ENCODE measurements at regions not wholly inside any gene's neighbourhood (a gene's known extent, or its start where the extent isn't known, plus 50 kb on each side); places are given as distances from the start of the nearest gene placed in this dataset.

DNA sequence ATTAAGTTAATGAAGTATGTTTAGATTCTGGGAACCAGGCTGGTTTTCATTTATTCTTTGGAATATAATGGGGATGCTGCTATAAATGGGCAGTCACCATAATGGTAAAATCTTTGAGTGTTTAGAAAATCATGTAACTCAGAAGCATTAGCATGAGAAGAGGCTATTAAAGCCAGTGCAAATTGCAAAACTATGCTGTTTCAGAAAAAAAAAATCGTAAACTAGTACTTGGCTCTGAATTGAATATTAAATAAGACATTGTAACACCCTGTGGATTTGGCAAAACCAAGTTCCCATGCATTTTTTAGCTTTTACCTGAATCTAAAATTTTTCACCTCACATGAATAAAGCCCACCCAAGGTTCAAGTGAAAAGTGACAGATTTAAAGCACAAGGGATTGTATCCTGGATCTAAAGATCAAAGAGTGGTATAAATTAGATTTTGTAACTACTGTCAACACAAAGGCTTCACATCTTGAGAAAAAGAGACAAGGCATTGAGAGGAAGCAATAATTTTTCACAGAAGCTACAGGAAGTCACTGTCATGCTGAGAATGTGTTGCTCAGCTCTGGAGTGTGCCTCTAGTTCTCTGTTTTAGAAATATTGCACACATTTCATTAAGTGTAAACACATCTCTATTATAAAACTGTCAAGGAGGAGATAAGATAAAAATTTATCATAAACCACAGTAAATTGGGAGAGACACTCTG lies 142.2 kb downstream of the ABCA8 start:
- no peak for DNase-seq

DNA sequence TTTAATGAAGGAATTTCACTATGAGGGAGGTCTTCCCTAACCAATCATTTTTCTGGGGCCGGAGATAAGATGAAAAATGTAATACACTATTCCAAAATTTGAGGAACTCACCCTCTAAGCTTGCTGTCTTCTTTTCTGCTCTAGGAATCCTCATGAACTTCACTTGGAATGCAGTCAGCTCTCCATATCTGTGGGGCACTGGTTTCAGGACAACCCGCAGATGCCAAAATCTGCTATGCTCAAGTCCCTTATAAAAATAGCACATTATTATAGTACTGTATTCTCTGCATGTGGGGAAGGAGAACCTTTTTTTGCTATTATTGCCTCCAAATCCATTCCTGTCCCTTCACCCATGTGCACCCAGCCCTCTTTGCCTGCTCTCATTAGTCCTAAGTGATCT lies 146.0 kb downstream of the ABCA8 start:
- no peak for DNase-seq

DNA sequence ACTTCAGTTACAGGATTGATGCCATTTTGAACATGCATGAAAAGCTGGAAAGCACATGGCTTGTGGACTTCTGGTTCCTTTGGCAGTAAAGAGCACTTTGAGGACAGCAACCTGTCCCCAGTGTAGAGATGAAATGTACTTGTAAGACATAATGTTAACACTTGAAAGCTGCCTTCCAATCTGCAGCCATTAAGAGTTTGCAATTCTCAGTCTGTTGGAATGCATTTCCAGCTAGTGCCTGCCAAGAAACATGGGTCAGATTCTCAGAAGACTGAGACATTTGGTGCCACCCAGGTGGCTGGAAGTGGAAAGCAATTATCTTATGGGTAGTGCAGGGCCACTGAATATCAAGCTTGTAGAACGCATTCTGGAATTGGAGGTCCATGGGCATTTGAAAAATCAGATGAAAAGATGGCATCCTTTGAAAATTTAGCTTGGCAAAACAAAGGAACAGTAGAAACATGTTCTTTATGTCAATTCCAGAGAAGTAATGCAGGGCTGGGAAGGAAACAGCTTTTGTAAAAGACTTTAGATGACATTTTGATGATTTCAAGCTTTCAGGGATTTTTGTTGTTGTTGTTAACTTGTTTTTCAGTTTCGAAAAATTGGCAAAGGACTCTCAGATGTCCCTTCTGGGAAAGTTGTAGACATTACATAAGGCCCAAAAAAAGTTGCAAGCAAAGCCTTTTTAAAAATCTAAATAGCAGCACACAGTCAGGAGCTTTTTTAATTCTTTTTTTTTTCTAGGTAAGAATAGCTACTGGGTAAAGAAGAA lies 147.0 kb downstream of the ABCA8 start:
- no peak for DNase-seq

- DNase-seq, result no peak
Observed at GRCh38 chr17:68805609-68806008, 149.6 kb downstream of the ABCA8 start.

GRCh38 chr17:68804777-68805520 lies 150.2 kb downstream of the ABCA8 start:
- no peak for DNase-seq

- DNase-seq, result no peak
Observed at GRCh38 chr17:68803164-68803929, 151.8 kb downstream of the ABCA8 start.

GRCh38 chr17:68801335-68802247 lies 153.6 kb downstream of the ABCA8 start:
- DNase-seq, result no peak

- DNase-seq, result no peak
Observed at GRCh38 chr17:68800751-68801150, 154.4 kb downstream of the ABCA8 start.

DNA sequence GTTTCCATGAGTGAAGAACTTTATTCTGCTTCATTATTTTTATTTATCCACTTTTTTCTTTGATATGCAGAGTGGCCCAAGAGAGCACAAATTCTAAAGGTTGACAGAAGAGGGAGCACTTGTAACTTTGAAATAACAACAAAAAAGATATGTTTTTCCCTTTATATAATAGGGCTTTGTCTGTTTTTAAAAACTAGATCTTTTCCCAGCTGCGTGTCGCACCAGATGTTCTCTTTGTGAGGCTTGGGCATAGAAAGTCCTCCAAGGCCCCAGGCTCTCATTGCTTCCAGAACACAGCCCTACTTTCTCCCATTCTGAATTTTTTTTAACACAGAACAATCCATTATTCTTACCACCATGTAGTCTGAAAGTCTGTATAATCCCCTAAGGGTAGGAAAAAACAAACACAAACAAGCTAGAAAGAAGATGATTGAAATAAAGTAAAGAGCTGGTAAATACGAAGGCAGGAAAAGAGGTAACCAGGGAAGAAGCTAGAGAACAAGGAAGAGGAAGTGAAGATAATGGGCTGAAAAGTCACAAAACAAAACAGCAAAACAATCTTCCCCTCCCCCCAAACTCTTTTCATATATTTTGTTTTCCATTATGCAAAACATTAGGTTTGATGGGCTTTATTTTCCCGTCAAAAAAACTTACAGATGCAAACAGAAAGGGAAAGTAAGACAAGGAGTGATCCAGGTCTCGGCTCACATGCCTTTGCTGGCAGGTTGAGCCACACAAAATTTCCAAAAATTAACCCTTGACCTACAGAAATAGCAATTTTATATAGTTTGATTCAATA lies 160.4 kb downstream of the ABCA8 start:
- no peak for DNase-seq

- DNase-seq, result no peak
Observed at GRCh38 chr17:68792873-68793272, 162.3 kb downstream of the ABCA8 start.

DNA sequence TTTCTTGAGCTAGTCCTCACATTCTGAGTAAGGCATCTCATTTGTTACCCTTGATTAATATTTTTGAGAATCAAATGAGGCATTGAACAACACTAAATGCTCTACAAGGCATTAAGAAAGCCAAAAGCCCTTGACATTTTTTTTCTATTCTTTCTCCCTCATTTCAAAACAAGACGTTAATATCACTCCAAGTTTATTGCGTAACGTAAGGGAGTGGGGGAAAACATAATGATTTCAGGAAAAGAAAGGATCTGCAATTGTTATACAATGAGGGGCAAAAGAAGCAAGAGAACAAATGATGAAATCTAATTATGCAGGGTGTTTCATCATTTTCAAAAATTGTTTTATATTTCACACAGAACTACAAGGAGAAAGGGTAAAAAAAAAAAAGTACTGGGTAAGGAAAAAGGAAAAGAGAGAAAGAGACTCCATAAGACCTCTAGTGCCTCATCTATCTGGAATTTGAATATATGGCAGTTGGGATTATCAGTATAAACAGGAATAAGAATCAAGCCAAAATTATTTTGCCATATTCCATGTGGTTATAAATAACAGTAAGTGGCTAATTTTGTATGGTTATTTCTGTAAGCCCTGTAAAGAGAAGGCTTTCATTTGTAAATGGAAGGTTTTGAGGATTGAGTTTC lies 163.0 kb downstream of the ABCA8 start:
- DNase-seq, result no peak

- DNase-seq, result no peak
Observed at GRCh38 chr17:68790931-68791330, 164.3 kb downstream of the ABCA8 start.

- no peak for DNase-seq
Observed at GRCh38 chr17:68790492-68790891, 164.7 kb downstream of the ABCA8 start.

GRCh38 chr17:68789203-68789962 lies 165.8 kb downstream of the ABCA8 start:
- DNase-seq, result no peak

DNA sequence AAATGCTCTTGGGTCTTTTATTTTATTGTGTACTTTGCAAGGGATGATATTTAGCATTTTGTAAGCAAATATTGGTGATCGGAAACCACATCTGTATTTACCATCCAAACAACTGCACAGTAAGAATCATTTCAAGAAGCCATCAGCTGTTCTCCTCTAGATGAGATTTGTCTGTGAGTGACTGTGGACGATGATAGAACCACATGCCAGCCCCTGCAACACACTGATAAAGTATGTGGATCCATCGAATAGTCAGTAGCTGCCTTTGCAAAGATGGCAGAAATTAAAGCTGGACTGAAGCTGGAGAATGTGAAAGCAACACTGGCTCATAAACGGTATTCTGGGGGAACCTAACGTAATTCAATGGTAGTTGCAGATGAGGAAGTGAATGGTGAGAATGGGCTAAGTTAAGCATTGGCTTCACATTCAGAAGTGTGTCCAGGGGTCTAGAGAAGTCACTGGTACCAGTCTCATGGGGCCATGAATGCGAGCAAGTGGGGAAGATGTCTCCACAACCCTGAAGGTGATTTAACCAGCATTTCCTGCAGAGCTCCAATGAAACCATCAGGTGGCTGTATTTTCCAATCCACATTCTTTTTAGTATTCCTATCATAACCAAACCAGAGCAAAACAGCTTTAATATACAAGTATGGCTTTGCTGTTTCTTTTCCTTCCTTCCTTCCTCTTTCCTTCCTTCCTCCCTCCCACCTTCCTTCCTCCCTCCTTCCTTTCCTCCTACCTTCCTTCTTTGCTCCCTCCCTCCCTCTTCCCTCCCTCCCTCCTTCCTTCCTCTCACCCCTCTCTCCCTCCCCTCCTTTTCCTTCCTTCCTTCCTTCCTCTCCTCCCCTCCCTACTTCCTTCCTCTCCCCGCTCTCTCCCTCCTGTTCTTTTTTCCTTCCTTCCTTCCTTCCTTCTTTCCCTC lies 169.4 kb downstream of the ABCA8 start:
- DNase-seq, result no peak

DNA sequence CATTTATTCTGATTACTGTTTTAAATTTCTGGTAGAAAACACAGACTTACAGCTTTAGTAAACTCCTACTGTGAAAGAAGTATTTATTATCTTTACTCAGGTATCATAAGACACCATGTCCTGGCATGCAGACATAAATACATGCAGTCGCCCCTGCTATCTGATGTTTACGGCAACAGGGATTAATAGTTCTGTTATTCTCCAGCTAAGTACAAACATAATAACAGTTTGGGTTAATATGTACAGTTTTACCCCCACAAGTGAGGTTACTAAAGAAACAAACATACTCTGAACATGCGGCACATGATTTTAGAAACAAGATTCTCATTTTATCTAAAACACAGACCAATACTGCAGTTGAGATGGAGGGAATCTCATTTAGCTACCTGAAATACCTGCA lies 170.8 kb downstream of the ABCA8 start:
- DNase-seq, result no peak

GRCh38 chr17:68783861-68784260 lies 171.3 kb downstream of the ABCA8 start:
- no peak for DNase-seq

DNA sequence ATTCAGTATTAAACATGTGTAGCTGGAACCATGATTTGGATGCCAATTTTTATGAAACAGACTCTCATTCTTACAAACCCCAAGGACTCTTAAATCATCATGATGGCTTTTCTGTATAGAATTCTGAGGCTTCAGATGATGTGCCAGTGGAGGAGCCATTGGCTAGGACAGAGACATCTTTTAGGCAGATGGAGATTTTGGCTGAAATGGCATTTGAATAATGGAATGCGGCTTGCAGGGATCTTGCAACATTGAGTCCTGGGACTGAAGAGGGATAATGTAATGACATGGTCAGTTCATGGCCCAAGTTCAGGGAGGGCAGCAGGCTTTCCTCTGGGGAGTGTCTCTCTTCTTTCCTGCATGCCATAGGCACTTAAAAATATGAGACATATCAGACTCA lies 172.4 kb downstream of the ABCA8 start:
- no peak for DNase-seq

DNA sequence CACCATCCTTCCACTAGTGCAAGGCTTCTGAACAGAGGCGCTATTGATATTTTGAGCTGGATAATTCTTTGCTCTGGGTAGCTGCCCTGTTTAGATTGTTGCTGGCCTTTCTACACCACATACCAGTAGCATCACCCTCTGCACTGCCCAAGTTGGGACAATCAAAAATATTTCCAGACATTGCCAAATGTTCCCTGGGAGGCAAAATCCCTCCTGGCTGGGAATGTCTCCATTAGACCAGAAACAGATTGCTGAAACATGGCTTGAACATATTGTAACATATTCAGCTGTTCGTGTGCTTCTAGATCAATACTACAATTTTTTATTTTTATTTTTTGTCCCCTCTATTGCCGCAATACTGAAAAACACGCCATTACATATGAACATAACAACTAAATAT lies 174.6 kb downstream of the ABCA8 start:
- DNase-seq, result no peak
